GM12878 (cell line): ENCODE measurements at regions not wholly inside any gene's neighbourhood (a gene's known extent, or its start where the extent isn't known, plus 50 kb on each side); places are given as distances from the start of the nearest gene placed in this dataset.
A peak's percentile ranks its signal among the peaks of the same experiment; 100 is the strongest.

ENCODE experiments used
- ATAC-seq: fragments of 200-7000 bp; cut with Tn5 transposase; 3 replicates; pipeline ENCODE4 v1.9.1; 2020; ENCODE audit warnings: mild to moderate bottlenecking, moderate library complexity
- BruUV-seq: library from RNA; stranded (reverse); fragments of 400-500 nt; replicated peaks from 2 replicates; lab custom pipeline; 2021; lab: Mats Ljungman, UMichigan
- CTCF ChIA-PET: fragments of 300-600 bp; sonication (Branson Sonifier 250); formaldehyde crosslinking; extraction: SDS; loops from one replicate; lab custom pipeline; 2021; ENCODE audit warnings: inconsistent platforms; lab: Yijun Ruan, JAX
- POLR2A ChIA-PET: fragments of 350-600 bp; formaldehyde crosslinking; extraction: SDS; loops from one replicate; lab custom pipeline; 2021; ENCODE audit warnings: inconsistent platforms; lab: Charles Lee
- RAD21 ChIA-PET: fragments of 300-600 bp; sonication (Branson Sonifier 250); formaldehyde crosslinking; loops from one replicate; lab custom pipeline; 2023; ENCODE audit warnings: antibody characterized with exemption; ENCODE audit not compliant: unreplicated experiment; lab: Charles Lee
- SMC1A ChIA-PET: fragments of 300-600 bp; sonication (Branson Sonifier 250); formaldehyde crosslinking; loops from one replicate; lab custom pipeline; 2023; ENCODE audit not compliant: unreplicated experiment, uncharacterized antibody; lab: Charles Lee
- DNase-seq: peaks from one replicate; pipeline ENCODE4 v3.0.0-alpha.2; 2011; ENCODE audit warnings: low read depth, low spot score
- FAIRE-seq: peaks from 3 replicates; lab custom pipeline; 2011; peaks lifted over from hg19 to GRCh38; lab: Jason Lieb, UNC
- H2AFZ ChIP-seq: 2 replicates; pipeline ENCODE4 v1.6.0; 2011; ENCODE audit warnings: low read depth, low read length, control low read depth; ENCODE audit not compliant: control insufficient read depth
- H3K27ac ChIP-seq: 2 replicates; pipeline ENCODE4 v1.5.1; 2011; ENCODE audit warnings: control low read depth; ENCODE audit not compliant: control insufficient read depth, insufficient read depth
- H3K27me3 ChIP-seq, 2 experiments: replicated peaks in 1 of 2; 2 replicates each; pipeline versions ENCODE4 v1.6.0 to v1.6.1; 2011; ENCODE audit warnings: low read length in 1 of 2; ENCODE audit not compliant: control insufficient read depth in 2 of 2, insufficient read depth in 2 of 2
- H3K36me3 ChIP-seq, 2 experiments: 2 replicates each; pipeline ENCODE4 v1.5.1; 2011; ENCODE audit warnings: low read length in 1 of 2; ENCODE audit not compliant: control insufficient read depth in 2 of 2, insufficient read depth in 2 of 2
- H3K4me1 ChIP-seq: 2 replicates; pipeline ENCODE4 v1.6.1; 2011; ENCODE audit warnings: mild to moderate bottlenecking, low read length, moderate library complexity, mixed read lengths; ENCODE audit not compliant: control insufficient read depth, insufficient read depth
- H3K4me2 ChIP-seq: 2 replicates; pipeline ENCODE4 v1.6.0; 2011; ENCODE audit warnings: control low read depth; ENCODE audit not compliant: control insufficient read depth, insufficient read depth
- H3K4me3 ChIP-seq: fragments of 200-600 bp; sonication (generic); 2 replicates; pipeline ENCODE4 v1.5.1; 2016
- H3K79me2 ChIP-seq: 2 replicates; pipeline ENCODE4 v1.6.0; 2011; ENCODE audit warnings: low read length; ENCODE audit not compliant: control insufficient read depth, insufficient read depth
- H3K9ac ChIP-seq: 2 replicates; pipeline ENCODE4 v1.8.0; 2011; ENCODE audit warnings: low read length, control low read depth, mixed read lengths; ENCODE audit not compliant: control insufficient read depth, insufficient read depth
- H3K9me3 ChIP-seq: replicated peaks from 3 replicates; pipeline ENCODE4 v1.5.1; 2011; ENCODE audit warnings: mild to moderate bottlenecking, low read length; ENCODE audit not compliant: control insufficient read depth, insufficient read depth
- H4K20me1 ChIP-seq: 2 replicates; pipeline ENCODE4 v1.6.0; 2011; ENCODE audit not compliant: control insufficient read depth, insufficient read depth
- MTA2 ChIP-seq: fragments of 450-650 bp; IDR thresholded peaks from 2 replicates; pipeline ENCODE4 v1.6.1; 2016; ENCODE audit warnings: low read depth, mild to moderate bottlenecking, moderate library complexity
- RAD21 ChIP-seq: IDR thresholded peaks from 2 replicates; pipeline ENCODE4 v1.6.1; 2011; ENCODE audit warnings: mild to moderate bottlenecking, low read depth, low read length, moderate library complexity; ENCODE audit not compliant: insufficient read depth
- SIX5 ChIP-seq: IDR thresholded peaks from 2 replicates; pipeline ENCODE4 v1.6.1; 2011; ENCODE audit warnings: mild to moderate bottlenecking, low read depth, low read length, moderate library complexity; ENCODE audit not compliant: severe bottlenecking
- SMC3 ChIP-seq: IDR thresholded peaks from 2 replicates; pipeline ENCODE4 v1.6.1; 2011; ENCODE audit warnings: low read length, improper control_type of control experiment, borderline replicate concordance
- USF2 ChIP-seq: IDR thresholded peaks from 2 replicates; pipeline ENCODE4 v1.6.1; 2011; ENCODE audit warnings: low read depth, low read length, improper control_type of control experiment, borderline replicate concordance
- WGBS: methylation state at CpG from one replicate; pipeline ENCODE4 v1.1.6; 2016; ENCODE audit warnings: low lambda C conversion rate; ENCODE audit not compliant: insufficient replicate concordance, insufficient coverage; ENCODE audit errors: missing lambda C conversion rate; 5-methylcytosine and 5-hydroxymethylcytosine counted together
- in situ Hi-C: fragments of 300-500 bp; cut with MboI; formaldehyde crosslinking; loops from 9 replicates; pipeline ENCODE4 v1.14.3; 2018; ENCODE audit warnings: mixed read lengths
- intact Hi-C: fragments of 100-400 bp; cut with micrococcal nuclease; formaldehyde crosslinking; loops from one replicate; pipeline ENCODE4 v1.14.2; 2022; ENCODE audit not compliant: unreplicated experiment
- TF ChIP-seq, protein P1 (sequence below): fragments of 450-650 bp; formaldehyde crosslinking; IDR thresholded peaks from 2 replicates; pipeline ENCODE4 v1.5.0; 2022; ENCODE audit warnings: mild to moderate bottlenecking, missing genetic modification characterization
- TF ChIP-seq, protein P2 (sequence below): fragments of 450-650 bp; IDR thresholded peaks from 2 replicates; pipeline ENCODE4 v1.6.1; 2016; ENCODE audit warnings: mild to moderate bottlenecking
- TF ChIP-seq, protein P3 (sequence below): fragments of 450-650 bp; formaldehyde crosslinking; IDR thresholded peaks from 2 replicates; pipeline ENCODE4 v1.4.0; 2020; ENCODE audit warnings: mild to moderate bottlenecking, moderate library complexity

GRCh38 chr2:155310589-155310988 is 612.1 kb downstream of the KCNJ3 start (continued):
- TF ChIP-seq, protein P1, sequence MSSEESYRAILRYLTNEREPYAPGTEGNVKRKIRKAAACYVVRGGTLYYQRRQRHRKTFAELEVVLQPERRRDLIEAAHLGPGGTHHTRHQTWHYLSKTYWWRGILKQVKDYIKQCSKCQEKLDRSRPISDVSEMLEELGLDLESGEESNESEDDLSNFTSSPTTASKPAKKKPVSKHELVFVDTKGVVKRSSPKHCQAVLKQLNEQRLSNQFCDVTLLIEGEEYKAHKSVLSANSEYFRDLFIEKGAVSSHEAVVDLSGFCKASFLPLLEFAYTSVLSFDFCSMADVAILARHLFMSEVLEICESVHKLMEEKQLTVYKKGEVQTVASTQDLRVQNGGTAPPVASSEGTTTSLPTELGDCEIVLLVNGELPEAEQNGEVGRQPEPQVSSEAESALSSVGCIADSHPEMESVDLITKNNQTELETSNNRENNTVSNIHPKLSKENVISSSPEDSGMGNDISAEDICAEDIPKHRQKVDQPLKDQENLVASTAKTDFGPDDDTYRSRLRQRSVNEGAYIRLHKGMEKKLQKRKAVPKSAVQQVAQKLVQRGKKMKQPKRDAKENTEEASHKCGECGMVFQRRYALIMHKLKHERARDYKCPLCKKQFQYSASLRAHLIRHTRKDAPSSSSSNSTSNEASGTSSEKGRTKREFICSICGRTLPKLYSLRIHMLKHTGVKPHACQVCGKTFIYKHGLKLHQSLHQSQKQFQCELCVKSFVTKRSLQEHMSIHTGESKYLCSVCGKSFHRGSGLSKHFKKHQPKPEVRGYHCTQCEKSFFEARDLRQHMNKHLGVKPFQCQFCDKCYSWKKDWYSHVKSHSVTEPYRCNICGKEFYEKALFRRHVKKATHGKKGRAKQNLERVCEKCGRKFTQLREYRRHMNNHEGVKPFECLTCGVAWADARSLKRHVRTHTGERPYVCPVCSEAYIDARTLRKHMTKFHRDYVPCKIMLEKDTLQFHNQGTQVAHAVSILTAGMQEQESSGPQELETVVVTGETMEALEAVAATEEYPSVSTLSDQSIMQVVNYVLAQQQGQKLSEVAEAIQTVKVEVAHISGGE = no peak
- TF ChIP-seq RAD21 = peak; percentile 83
- TF ChIP-seq, protein P2, sequence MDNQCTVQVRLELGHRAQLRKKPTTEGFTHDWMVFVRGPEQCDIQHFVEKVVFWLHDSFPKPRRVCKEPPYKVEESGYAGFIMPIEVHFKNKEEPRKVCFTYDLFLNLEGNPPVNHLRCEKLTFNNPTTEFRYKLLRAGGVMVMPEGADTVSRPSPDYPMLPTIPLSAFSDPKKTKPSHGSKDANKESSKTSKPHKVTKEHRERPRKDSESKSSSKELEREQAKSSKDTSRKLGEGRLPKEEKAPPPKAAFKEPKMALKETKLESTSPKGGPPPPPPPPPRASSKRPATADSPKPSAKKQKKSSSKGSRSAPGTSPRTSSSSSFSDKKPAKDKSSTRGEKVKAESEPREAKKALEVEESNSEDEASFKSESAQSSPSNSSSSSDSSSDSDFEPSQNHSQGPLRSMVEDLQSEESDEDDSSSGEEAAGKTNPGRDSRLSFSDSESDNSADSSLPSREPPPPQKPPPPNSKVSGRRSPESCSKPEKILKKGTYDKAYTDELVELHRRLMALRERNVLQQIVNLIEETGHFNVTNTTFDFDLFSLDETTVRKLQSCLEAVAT = no peak
- TF ChIP-seq SIX5 = no peak
- TF ChIP-seq SMC3 = peak; percentile 50; the same call in 1 of the 2 replicates
- TF ChIP-seq, all 136 proteins: peak for 3

- H3K36me3 ChIP-seq = no peaks in the 10 kb centered on the region
- ATAC-seq = peak; percentile 81
- no peaks in the 10 kb centered on the region for H3K9me3 ChIP-seq
- no peaks in the 10 kb centered on the region for H4K20me1 ChIP-seq
- H3K9ac ChIP-seq = no peak overlapping the region
- H3K4me3 ChIP-seq = no peak overlapping the region
- H3K4me2 ChIP-seq = no peak overlapping the region
- no peak for DNase-seq
- no peaks in the 10 kb centered on the region for H3K4me1 ChIP-seq
- WGBS = 23% methylated on average over 1 of the region's 1 CpG
- CTCF ChIA-PET = interaction anchor here (0.6 to 1.5 kb wide), 2 partner anchors 85 to 236 kb away, joined by 3 to 4 read pairs; no protein-coding TSS in a partner anchor
- BruUV-seq = no TSS peak
- no peaks in the 10 kb centered on the region for H3K27me3 ChIP-seq
- in situ Hi-C loops = no loop called here
- POLR2A ChIA-PET = no interaction called here
- TF ChIP-seq, protein P3, sequence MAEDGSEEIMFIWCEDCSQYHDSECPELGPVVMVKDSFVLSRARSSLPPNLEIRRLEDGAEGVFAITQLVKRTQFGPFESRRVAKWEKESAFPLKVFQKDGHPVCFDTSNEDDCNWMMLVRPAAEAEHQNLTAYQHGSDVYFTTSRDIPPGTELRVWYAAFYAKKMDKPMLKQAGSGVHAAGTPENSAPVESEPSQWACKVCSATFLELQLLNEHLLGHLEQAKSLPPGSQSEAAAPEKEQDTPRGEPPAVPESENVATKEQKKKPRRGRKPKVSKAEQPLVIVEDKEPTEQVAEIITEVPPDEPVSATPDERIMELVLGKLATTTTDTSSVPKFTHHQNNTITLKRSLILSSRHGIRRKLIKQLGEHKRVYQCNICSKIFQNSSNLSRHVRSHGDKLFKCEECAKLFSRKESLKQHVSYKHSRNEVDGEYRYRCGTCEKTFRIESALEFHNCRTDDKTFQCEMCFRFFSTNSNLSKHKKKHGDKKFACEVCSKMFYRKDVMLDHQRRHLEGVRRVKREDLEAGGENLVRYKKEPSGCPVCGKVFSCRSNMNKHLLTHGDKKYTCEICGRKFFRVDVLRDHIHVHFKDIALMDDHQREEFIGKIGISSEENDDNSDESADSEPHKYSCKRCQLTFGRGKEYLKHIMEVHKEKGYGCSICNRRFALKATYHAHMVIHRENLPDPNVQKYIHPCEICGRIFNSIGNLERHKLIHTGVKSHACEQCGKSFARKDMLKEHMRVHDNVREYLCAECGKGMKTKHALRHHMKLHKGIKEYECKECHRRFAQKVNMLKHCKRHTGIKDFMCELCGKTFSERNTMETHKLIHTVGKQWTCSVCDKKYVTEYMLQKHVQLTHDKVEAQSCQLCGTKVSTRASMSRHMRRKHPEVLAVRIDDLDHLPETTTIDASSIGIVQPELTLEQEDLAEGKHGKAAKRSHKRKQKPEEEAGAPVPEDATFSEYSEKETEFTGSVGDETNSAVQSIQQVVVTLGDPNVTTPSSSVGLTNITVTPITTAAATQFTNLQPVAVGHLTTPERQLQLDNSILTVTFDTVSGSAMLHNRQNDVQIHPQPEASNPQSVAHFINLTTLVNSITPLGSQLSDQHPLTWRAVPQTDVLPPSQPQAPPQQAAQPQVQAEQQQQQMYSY (CRISPR knock-in tag) = no peak
- TF ChIP-seq USF2 = no peak
- peak; percentile 39 for TF ChIP-seq MTA2
- intact Hi-C loops = no loop called here
- SMC1A ChIA-PET = interaction anchor here (2.5 kb wide), 1 partner anchor 9 kb away, joined by 8 read pairs; no protein-coding TSS in a partner anchor
- no peak overlapping the region for H3K27ac ChIP-seq
- FAIRE-seq = no peak
- no peaks in the 10 kb centered on the region for H3K79me2 ChIP-seq
- H2AFZ ChIP-seq = no peak overlapping the region
- RAD21 ChIA-PET = no interaction called here
These were observed 611.0 kb downstream of the KCNJ3 start for GRCh38 chr2:155309483-155309882.
